ENCODE measurements at regions not wholly inside any gene's neighbourhood (a gene's known extent, or its start where the extent isn't known, plus 50 kb on each side); places are given as distances from the start of the nearest gene placed in this dataset.
"Not testable (repeated sequence)": the region's sequence is repeated elsewhere in the genome, so short reads cannot be mapped to it uniquely, and the experiment has no call there.

GRCh38 chr18:44359741-44360140, 320.9 kb upstream of the SETBP1 start:
- not testable (repeated sequence) for DNase-seq

- not testable (repeated sequence) for DNase-seq
Measured at GRCh38 chr18:44362213-44362612, 318.5 kb upstream of the SETBP1 start.

- DNase-seq = no peak
Measured at GRCh38 chr18:44370861-44371260, 309.8 kb upstream of the SETBP1 start.

GRCh38 chr18:44374966-44375365, 305.7 kb upstream of the SETBP1 start:
- DNase-seq = no peak

- no peak for DNase-seq
Measured at GRCh38 chr18:44386401-44386800, 294.3 kb upstream of the SETBP1 start.

GRCh38 chr18:44388329-44388728, 292.4 kb upstream of the SETBP1 start:
- DNase-seq = no peak

GRCh38 chr18:44392933-44393332, 287.8 kb upstream of the SETBP1 start:
- DNase-seq = no peak

GRCh38 chr18:44393406-44393805, 287.3 kb upstream of the SETBP1 start:
- DNase-seq = no peak

- DNase-seq = no peak
Measured at GRCh38 chr18:44396550-44396949, 284.1 kb upstream of the SETBP1 start.

- DNase-seq = no peak
Measured at GRCh38 chr18:44409071-44409470, 271.6 kb upstream of the SETBP1 start.

- no peak for DNase-seq
Measured at GRCh38 chr18:44409515-44409914, 271.2 kb upstream of the SETBP1 start.

- no peak for DNase-seq
Measured at GRCh38 chr18:44410740-44411139, 269.9 kb upstream of the SETBP1 start.

GRCh38 chr18:44411262-44411905, 269.3 kb upstream of the SETBP1 start:
- no peak for DNase-seq

- no peak for DNase-seq
Measured at GRCh38 chr18:44411976-44412375, 268.7 kb upstream of the SETBP1 start.

- no peak for DNase-seq
Measured at GRCh38 chr18:44423814-44424644, 256.7 kb upstream of the SETBP1 start.

GRCh38 chr18:44424645-44425035, 256.0 kb upstream of the SETBP1 start:
- no peak for DNase-seq

- no peak for DNase-seq
Measured at GRCh38 chr18:44425161-44425560, 255.5 kb upstream of the SETBP1 start.

- DNase-seq = no peak
Measured at GRCh38 chr18:44437603-44438002, 243.1 kb upstream of the SETBP1 start.

- no peak for DNase-seq
Measured at GRCh38 chr18:44450226-44450625, 230.5 kb upstream of the SETBP1 start.

- DNase-seq = no peak
Measured at GRCh38 chr18:44452346-44452745, 228.3 kb upstream of the SETBP1 start.

- no peak for DNase-seq
Measured at GRCh38 chr18:44453505-44453904, 227.2 kb upstream of the SETBP1 start.

- DNase-seq = no peak
Measured at GRCh38 chr18:44458777-44459176, 221.9 kb upstream of the SETBP1 start.

GRCh38 chr18:44464398-44465180, 216.1 kb upstream of the SETBP1 start:
- DNase-seq = no peak
